GM12878 (cell line): ENCODE measurements at regions not wholly inside any gene's neighbourhood (a gene's known extent, or its start where the extent isn't known, plus 50 kb on each side); places are given as distances from the start of the nearest gene placed in this dataset.

ENCODE experiments used
- ATAC-seq: fragments of 200-7000 bp; cut with Tn5 transposase; 3 replicates; pipeline ENCODE4 v1.9.1; 2020; ENCODE audit warnings: mild to moderate bottlenecking, moderate library complexity
- BruUV-seq: library from RNA; stranded (reverse); fragments of 400-500 nt; replicated peaks from 2 replicates; lab custom pipeline; 2021; lab: Mats Ljungman, UMichigan
- CTCF ChIA-PET: fragments of 300-600 bp; sonication (Branson Sonifier 250); formaldehyde crosslinking; extraction: SDS; loops from one replicate; lab custom pipeline; 2021; ENCODE audit warnings: inconsistent platforms; lab: Yijun Ruan, JAX
- POLR2A ChIA-PET: fragments of 350-600 bp; formaldehyde crosslinking; extraction: SDS; loops from one replicate; lab custom pipeline; 2021; ENCODE audit warnings: inconsistent platforms; lab: Charles Lee
- RAD21 ChIA-PET: fragments of 300-600 bp; sonication (Branson Sonifier 250); formaldehyde crosslinking; loops from one replicate; lab custom pipeline; 2023; ENCODE audit warnings: antibody characterized with exemption; ENCODE audit not compliant: unreplicated experiment; lab: Charles Lee
- SMC1A ChIA-PET: fragments of 300-600 bp; sonication (Branson Sonifier 250); formaldehyde crosslinking; loops from one replicate; lab custom pipeline; 2023; ENCODE audit not compliant: unreplicated experiment, uncharacterized antibody; lab: Charles Lee
- DNase-seq: peaks from one replicate; pipeline ENCODE4 v3.0.0-alpha.2; 2011; ENCODE audit warnings: low read depth, low spot score
- FAIRE-seq: peaks from 3 replicates; lab custom pipeline; 2011; peaks lifted over from hg19 to GRCh38; lab: Jason Lieb, UNC
- H2AFZ ChIP-seq: 2 replicates; pipeline ENCODE4 v1.6.0; 2011; ENCODE audit warnings: low read depth, low read length, control low read depth; ENCODE audit not compliant: control insufficient read depth
- H3K27ac ChIP-seq: 2 replicates; pipeline ENCODE4 v1.5.1; 2011; ENCODE audit warnings: control low read depth; ENCODE audit not compliant: control insufficient read depth, insufficient read depth
- H3K27me3 ChIP-seq, 2 experiments: replicated peaks in 1 of 2; 2 replicates each; pipeline versions ENCODE4 v1.6.0 to v1.6.1; 2011; ENCODE audit warnings: low read length in 1 of 2; ENCODE audit not compliant: control insufficient read depth in 2 of 2, insufficient read depth in 2 of 2
- H3K36me3 ChIP-seq, 2 experiments: 2 replicates each; pipeline ENCODE4 v1.5.1; 2011; ENCODE audit warnings: low read length in 1 of 2; ENCODE audit not compliant: control insufficient read depth in 2 of 2, insufficient read depth in 2 of 2
- H3K4me1 ChIP-seq: 2 replicates; pipeline ENCODE4 v1.6.1; 2011; ENCODE audit warnings: mild to moderate bottlenecking, low read length, moderate library complexity, mixed read lengths; ENCODE audit not compliant: control insufficient read depth, insufficient read depth
- H3K4me2 ChIP-seq: 2 replicates; pipeline ENCODE4 v1.6.0; 2011; ENCODE audit warnings: control low read depth; ENCODE audit not compliant: control insufficient read depth, insufficient read depth
- H3K4me3 ChIP-seq: fragments of 200-600 bp; sonication (generic); 2 replicates; pipeline ENCODE4 v1.5.1; 2016
- H3K79me2 ChIP-seq: 2 replicates; pipeline ENCODE4 v1.6.0; 2011; ENCODE audit warnings: low read length; ENCODE audit not compliant: control insufficient read depth, insufficient read depth
- H3K9ac ChIP-seq: 2 replicates; pipeline ENCODE4 v1.8.0; 2011; ENCODE audit warnings: low read length, control low read depth, mixed read lengths; ENCODE audit not compliant: control insufficient read depth, insufficient read depth
- H3K9me3 ChIP-seq: replicated peaks from 3 replicates; pipeline ENCODE4 v1.5.1; 2011; ENCODE audit warnings: mild to moderate bottlenecking, low read length; ENCODE audit not compliant: control insufficient read depth, insufficient read depth
- H4K20me1 ChIP-seq: 2 replicates; pipeline ENCODE4 v1.6.0; 2011; ENCODE audit not compliant: control insufficient read depth, insufficient read depth
- BACH1 ChIP-seq: fragments of 450-650 bp; IDR thresholded peaks from 2 replicates; pipeline ENCODE4 v1.6.1; 2017; ENCODE audit warnings: mild to moderate bottlenecking, borderline replicate concordance
- CBX3 ChIP-seq: fragments of 200-600 bp; sonication (generic); IDR thresholded peaks from 2 replicates; pipeline ENCODE4 v1.6.1; 2016; ENCODE audit warnings: low read depth, borderline replicate concordance
- CEBPB ChIP-seq, 2 experiments: fragments of 150-350 bp in 1 of 2; IDR thresholded peaks; 2 replicates each; pipeline ENCODE4 v1.6.1; 2012 to 2014; ENCODE audit warnings: low read depth in 2 of 2, low read length in 2 of 2, borderline replicate concordance in 1 of 2, inconsistent platforms in 1 of 2
- EZH2 ChIP-seq: IDR thresholded peaks from 2 replicates; pipeline ENCODE4 v1.6.1; 2012; ENCODE audit warnings: low read depth, mild to moderate bottlenecking, control low read depth, inconsistent platforms, low read length, borderline replicate concordance; ENCODE audit not compliant: control insufficient read depth
- JUNB ChIP-seq: IDR thresholded peaks from 2 replicates; pipeline ENCODE4 v1.6.1; 2016; ENCODE audit warnings: antibody characterized with exemption, mild to moderate bottlenecking
- NRF1 ChIP-seq: conservative IDR thresholded peaks from 2 replicates; pipeline ENCODE4 v1.6.1; 2011; ENCODE audit warnings: mild to moderate bottlenecking, low read depth, low read length, improper control_type of control experiment
- PBX3 ChIP-seq: IDR thresholded peaks from 2 replicates; pipeline ENCODE4 v1.6.1; 2011; ENCODE audit warnings: mild to moderate bottlenecking, low read depth, low read length, moderate library complexity; ENCODE audit not compliant: insufficient replicate concordance
- POLR2AphosphoS5 ChIP-seq: IDR thresholded peaks from 2 replicates; pipeline ENCODE4 v1.6.1; 2011; ENCODE audit warnings: mild to moderate bottlenecking, low read length, inconsistent platforms
- RB1 ChIP-seq: fragments of 450-650 bp; formaldehyde crosslinking; IDR thresholded peaks from 2 replicates; pipeline ENCODE4 v1.6.1; 2017; ENCODE audit warnings: mild to moderate bottlenecking, borderline replicate concordance
- TBL1XR1 ChIP-seq: IDR thresholded peaks from 2 replicates; pipeline ENCODE4 v1.6.1; 2012; ENCODE audit warnings: low read depth, low read length, improper control_type of control experiment
- WGBS: methylation state at CpG from one replicate; pipeline ENCODE4 v1.1.6; 2016; ENCODE audit warnings: low lambda C conversion rate; ENCODE audit not compliant: insufficient replicate concordance, insufficient coverage; ENCODE audit errors: missing lambda C conversion rate; 5-methylcytosine and 5-hydroxymethylcytosine counted together
- in situ Hi-C: fragments of 300-500 bp; cut with MboI; formaldehyde crosslinking; loops from 9 replicates; pipeline ENCODE4 v1.14.3; 2018; ENCODE audit warnings: mixed read lengths
- intact Hi-C: fragments of 100-400 bp; cut with micrococcal nuclease; formaldehyde crosslinking; loops from one replicate; pipeline ENCODE4 v1.14.2; 2022; ENCODE audit not compliant: unreplicated experiment

DNA sequence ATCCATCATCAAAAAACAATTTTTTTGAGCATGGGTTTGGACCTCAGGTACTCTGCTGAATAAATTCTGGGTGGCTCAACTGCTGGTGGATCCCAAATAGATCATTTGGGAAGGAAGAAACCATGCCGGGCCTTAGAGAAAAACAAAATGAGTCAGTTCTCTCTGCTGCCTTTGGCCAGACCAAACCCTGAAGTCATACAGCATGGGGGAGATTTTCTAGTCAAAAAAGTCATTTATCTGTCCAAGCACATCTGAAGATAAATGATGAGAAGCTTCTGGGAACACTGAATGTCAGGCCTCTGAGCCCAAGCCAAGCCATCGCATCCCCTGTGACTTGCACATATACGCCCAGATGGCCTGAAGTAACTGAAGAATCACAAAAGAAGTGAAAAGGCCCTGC lies 261.4 kb downstream of the DHX15 start:
- Histone ChIP-seq H3K36me3 (no peaks in the 10 kb centered on the region), H3K79me2 (no peaks in the 10 kb centered on the region), H3K27me3 (no peaks in the 10 kb centered on the region), H3K4me1 (no peaks in the 10 kb centered on the region), H3K4me3 (no peak overlapping the region), H3K9me3 (no peaks in the 10 kb centered on the region), H3K4me2 (no peak overlapping the region), H3K27ac (no peak overlapping the region), H3K9ac (no peak overlapping the region), H4K20me1 (no peaks in the 10 kb centered on the region), H2AFZ (no peak overlapping the region)
- BruUV-seq = no TSS peak
- no peak for ATAC-seq
- in situ Hi-C loops = no loop called here
- ChIA-PET SMC1A (no interaction called here), CTCF (no interaction called here), POLR2A (no interaction called here), RAD21 (no interaction called here)
- intact Hi-C loops = no loop called here
- no peak for DNase-seq
- WGBS = 69% methylated on average over 3 of the region's 3 CpGs
- no peak for TF ChIP-seq RB1
- no peak for TF ChIP-seq EZH2
- TF ChIP-seq NRF1 = no peak
- TF ChIP-seq POLR2AphosphoS5 = no peak
- no peak for TF ChIP-seq BACH1
- TF ChIP-seq CEBPB (IDR thresholded peaks at IDR 0.05; ENCODE audit: borderline replicate concordance in 1 of 2, low read depth in 2 of 2, low read length in 2 of 2) = no peak
- TF ChIP-seq JUNB = no peak
- TF ChIP-seq CBX3 = no peak
- TF ChIP-seq TBL1XR1 = no peak
- no peak for TF ChIP-seq PBX3
- no peak for FAIRE-seq
